ENCODE measurements at regions not wholly inside any gene's neighbourhood (a gene's known extent, or its start where the extent isn't known, plus 50 kb on each side); places are given as distances from the start of the nearest gene placed in this dataset.

DNA sequence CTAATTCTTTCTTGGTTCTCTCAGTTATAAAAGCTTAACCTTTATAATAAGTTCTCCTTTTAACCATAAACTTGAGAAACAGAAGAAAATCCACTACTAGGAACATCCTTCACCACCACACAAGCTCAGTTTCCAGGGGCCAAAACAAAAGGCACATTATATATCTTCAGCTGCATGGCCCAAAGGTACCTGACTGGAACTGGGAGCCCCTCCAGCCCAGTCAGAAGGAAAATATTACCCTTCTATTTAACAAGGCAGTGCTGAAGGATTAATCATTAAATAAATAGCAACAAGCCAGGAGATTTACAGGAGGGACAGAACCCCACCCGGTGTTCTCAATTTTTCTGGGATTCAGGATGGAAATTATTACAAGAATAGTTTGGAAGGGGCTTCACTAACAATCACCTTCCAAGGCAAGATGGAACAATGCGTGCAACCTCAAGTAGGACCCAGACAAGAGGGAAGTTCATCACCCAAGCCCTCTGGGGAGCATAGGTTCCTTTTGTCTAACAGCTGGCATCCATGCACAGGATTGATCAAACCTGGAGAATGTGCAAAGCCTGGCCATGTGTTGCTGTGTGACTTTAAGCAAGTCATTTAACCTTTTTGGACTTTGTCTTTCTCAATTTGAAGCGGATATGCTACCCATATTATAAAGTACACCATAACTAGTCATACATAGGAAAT lies 159.6 kb upstream of the SETBP1 start:
- DNase-seq = no peak

- DNase-seq = no peak
These were observed 159.0 kb upstream of the SETBP1 start for GRCh38 chr18:44521668-44522022.

- DNase-seq = no peak
These were observed 153.8 kb upstream of the SETBP1 start for GRCh38 chr18:44526705-44527415.

- no peak for DNase-seq
These were observed 147.6 kb upstream of the SETBP1 start for GRCh38 chr18:44533071-44533470.

DNA sequence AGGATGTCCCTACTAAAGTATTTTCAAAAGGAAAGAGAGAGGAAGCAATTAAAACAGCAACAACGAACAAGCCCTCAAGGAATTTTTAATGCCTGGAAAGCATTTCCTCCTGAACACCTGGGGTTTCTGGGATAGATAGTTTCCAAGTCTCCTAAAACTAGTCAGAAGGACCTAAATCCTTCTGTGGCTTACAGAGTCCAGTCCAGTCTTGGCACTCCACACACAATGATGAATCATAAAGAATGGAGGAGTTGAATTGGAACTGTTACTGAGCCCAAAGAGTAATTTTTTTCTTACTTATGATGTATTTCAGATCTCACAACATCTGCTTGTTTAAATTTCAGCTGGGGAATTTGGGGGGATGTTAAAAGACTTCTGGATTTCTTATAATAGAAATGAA lies 144.6 kb upstream of the SETBP1 start:
- DNase-seq = no peak

DNA sequence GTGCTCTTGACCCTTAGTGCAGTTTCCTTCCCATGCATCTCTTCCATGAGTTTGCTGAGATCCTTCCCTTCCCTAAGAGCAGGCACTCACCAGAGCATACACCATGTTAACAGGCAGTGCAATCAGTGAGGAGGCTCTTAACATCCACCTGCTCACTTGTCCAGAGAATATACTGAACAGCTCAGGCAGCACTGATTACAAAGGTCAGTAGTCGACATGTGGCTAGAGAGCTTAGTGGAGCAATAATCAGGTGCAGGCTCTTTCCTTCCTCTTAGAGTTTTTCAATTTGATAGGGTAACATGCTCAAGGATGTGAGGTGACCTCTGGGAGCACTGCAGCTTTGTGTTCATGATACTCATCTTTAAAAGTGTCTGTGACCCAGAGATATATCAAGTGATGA lies 144.1 kb upstream of the SETBP1 start:
- DNase-seq = no peak

DNA sequence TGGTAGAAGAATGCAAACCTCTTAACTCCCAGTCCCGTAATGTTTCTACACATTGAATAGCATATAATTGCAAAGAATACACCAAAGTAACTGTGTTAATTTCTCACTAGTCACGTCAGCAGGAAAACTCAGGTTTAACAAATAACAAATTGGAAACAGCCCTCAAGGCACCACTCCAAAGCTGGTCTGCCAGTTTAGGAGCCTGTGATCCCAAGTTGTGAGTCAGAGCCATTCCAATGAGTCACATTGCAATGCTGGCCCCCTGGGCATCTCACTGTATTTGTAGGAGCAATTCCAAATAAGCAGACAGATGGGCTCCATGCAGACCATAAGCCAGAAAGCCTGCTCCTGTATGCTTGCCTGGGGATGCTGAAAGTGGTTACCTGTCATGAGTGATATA lies 143.2 kb upstream of the SETBP1 start:
- no peak for DNase-seq

DNA sequence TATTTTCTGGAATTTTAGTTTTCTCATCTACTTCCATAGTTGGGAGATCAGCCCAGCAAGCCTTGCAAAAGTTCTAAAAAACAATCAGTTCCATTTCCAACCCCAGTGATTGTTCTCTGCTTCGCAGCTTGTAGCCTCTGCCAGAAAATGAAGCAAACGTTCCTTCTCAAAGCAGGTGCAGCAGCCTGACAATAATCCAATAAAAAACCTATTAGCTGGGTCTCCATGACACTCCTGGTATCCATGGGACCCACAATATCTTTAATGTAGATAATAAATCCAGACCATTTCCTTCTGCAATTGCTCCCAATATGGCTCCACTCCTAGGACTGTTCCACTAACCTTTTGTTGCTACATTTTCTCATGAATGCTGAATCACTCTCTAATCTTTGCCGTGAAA lies 140.8 kb upstream of the SETBP1 start:
- DNase-seq = no peak

- no peak for DNase-seq
These were observed 139.5 kb upstream of the SETBP1 start for GRCh38 chr18:44541159-44541558.

DNA sequence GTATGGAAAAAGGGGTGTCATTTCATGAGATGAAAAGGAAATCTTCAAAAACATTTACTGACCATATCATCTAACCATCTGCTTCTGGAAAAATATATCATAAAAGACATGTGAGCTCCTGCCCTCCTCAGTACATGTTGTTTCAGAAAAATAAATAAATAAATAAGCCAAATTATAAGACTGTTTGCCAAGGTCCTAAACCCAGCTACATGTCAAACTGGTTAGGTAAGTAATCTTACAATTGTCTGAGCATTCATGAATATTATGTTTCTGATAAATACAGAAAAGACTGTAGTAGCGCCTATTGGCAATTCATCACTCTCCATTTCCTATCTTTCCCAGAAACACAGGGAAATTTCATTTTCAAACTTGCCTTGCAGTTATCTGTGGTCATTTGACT lies 138.9 kb upstream of the SETBP1 start:
- no peak for DNase-seq

DNA sequence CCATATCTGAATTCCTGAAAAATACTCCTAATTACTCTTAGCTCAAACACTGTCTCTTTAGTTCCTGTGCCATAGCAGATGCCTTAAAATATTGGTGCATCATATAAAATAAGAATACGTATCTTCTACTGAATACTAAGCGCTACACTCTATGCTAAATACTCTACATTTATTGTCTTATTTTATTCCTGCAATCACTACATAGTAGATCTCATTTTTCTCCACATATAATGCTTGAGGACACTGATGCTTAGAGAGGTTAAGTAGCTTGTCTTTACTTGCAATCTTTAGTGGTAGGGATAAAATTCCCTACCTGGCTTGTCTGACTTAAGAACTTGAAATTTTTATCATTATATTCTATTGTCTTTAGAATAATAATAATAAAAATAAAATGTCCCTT lies 137.3 kb upstream of the SETBP1 start:
- no peak for DNase-seq

DNA sequence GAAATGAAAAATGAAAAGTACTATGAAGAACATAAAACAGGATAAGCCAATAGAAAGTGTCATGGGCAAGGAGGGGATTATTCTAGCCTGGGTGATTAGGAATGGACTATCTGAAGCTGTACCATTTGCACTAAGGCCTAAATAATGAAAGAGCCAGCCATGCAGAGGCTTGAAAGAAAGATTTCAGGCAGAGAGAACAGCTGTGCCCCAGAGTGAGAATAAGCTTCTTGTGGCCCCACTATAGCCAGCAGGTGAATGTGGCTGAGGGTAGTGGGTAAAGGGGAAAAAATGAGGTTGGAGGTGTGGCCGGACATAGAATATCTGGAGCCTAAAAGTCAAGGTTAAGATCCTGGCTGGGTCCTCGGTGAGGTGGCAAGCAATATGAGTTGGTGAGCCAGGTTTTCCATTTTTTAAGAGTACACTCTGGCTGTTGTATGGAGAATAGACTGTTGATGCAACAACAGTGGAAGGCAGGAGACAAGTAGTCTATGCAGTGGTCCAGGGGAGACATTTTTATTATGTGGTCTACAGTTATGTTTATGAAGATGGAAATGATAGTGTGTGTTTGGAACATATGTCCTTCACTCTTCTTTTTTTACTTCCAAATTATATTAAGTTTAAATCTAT lies 135.2 kb upstream of the SETBP1 start:
- DNase-seq = no peak

DNA sequence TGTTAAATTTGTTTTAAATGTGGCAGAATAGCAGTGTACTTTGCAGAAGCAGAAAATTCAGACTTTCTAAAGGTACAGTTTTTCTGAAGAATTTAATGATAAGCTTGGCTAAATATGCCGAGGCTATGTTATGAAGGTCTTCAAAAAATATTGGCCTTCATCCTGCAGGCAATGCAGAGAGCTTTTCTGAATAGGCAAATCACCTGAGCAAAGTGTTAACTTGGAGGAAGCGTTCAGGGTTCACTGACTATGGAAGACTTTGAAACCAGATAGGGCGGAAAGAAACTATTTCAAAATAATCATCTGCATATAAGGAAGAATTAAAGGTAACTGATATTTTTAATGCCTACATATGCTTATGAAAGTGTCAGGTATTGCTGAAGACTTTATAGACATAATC lies 133.7 kb upstream of the SETBP1 start:
- no peak for DNase-seq

DNA sequence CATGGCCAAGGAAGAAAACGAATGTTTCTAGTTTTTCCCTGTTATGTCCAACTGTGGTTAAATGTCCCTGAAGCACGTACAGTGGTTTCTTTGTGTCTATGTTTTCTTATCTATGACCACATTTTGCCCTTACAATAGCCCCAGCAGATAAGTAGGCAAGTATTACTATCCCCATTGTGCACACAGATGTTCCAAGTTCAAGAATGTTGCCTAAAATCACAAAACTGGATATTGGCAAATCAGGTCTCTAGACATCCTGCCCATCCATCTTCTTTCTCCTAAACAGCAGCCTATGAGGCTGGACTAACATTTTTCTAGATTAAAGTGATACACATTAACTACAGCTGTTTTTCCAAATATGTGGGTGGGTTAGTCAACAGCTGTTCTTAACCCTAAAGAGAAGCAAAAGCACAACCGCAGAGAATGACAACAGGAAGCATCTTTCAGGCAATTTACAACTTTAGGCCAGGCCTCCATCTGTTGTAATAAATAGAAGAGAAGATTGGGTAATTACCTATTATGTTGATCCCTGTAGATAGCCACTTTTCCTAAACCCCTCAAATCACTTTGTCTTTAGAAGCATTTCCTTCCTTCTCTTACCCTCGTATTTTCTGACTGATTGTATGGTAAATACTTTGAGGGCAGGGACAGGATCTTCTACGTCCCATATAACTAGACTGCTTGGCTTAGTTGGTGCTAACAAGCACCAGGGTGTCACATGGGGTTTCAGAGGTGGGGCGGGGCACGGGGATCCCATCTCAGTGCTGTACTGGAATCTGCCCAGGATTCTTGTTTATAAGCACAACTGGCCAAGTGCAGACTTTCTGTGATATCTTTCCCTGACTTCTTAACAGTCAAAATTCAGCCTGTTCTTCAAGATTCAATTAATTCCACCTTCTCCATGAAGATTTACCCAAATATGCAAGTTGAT lies 132.1 kb upstream of the SETBP1 start:
- DNase-seq = no peak

DNA sequence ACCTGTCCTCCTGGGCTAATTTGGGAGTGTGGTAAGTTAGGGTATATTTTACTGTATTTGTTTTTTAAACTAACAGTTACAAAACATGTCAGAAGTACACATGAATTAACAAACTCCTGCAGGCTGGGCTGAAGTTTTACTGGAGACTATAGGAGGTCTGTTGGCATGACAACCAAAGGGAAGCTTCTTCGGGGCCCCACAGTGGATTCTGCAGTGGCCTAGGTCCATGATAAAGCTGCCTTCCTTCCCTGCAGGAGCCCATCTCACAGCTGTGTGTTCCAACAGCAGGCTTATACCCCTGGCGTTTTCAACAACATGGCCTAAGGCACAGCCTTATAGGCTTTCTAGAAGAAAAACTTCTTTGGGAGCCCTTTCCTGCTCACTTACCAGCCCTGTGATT lies 128.0 kb upstream of the SETBP1 start:
- no peak for DNase-seq

GRCh38 chr18:44556296-44556695 lies 124.4 kb upstream of the SETBP1 start:
- no peak for DNase-seq

DNA sequence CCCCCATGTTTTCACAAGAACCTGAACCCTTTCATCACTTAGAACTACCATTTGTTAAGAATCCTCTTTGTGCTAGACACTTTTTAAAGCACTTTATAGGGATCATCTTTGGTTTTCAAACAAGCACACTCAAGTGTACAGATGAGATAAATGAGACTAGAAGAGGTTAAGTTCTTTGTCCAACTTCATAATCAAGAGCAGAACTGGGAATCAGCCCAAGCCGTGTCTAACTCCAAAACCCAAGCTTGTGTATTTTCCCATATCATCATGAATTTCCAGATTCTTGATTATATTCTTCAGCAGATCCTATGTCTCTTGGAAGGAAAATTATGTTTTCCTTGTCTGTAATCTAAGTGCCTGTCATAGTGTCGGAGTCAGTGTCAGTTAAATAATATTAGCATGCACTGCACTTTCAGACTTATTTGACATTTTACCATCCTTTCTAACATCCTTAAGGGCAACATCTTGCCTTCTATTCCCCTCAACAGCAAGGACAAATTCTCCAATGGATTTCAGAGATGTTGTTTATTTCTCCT lies 123.0 kb upstream of the SETBP1 start:
- no peak for DNase-seq

- no peak for DNase-seq
These were observed 121.9 kb upstream of the SETBP1 start for GRCh38 chr18:44558767-44559166.

- no peak for DNase-seq
These were observed 117.7 kb upstream of the SETBP1 start for GRCh38 chr18:44562986-44563385.

- no peak for DNase-seq
These were observed 115.8 kb upstream of the SETBP1 start for GRCh38 chr18:44564922-44565321.

DNA sequence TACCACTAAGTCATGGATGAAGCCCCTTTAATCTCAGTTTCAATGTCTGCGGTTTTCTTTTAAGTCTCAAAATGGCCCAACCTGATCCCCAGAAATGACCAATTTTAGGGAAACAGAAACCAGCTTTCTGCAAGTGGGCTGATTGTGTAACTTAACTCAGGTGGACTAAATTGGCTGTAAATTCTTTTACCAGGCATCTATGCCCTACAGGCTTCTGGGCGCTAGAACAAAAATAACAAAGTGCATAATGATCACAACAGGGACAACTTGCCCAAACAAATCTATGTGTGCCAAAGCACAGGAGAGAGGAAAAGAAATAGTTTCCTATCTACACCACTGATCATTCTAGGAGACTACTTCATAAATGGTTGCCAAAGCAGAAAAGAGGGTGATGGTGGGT lies 112.3 kb upstream of the SETBP1 start:
- no peak for DNase-seq

DNA sequence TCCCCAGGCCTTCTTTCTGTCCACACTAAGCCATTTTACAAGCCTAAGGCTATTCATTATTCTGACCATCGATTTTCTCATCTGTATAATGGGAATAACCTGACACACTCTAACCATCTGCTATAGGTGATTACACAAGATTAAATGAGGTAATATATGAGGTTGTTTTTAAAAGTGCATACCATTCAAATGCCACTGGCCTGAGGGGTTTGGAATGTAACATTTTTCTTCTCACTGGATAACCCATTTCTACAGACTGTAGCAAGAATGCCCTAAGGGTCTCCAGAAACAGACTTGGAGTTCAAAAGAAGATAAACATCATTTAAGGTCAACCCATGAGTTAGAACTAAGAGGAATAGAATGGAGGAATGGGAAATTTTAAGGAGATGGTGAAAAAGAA lies 111.7 kb upstream of the SETBP1 start:
- no peak for DNase-seq

- no peak for DNase-seq
These were observed 111.2 kb upstream of the SETBP1 start for GRCh38 chr18:44569391-44570055.
